Osteoblast (primary cell): ENCODE measurements at regions not wholly inside any gene's neighbourhood (a gene's known extent, or its start where the extent isn't known, plus 50 kb on each side); places are given as distances from the start of the nearest gene placed in this dataset.

Experiments
- DNase-seq: peaks from one replicate; pipeline ENCODE4 v3.0.0; 2011; ENCODE audit warnings: low spot score, mixed read lengths; ENCODE audit not compliant: insufficient read length; ENCODE audit errors: missing footprints
- H2AFZ ChIP-seq: 2 replicates; pipeline ENCODE4 v1.6.0; 2011; ENCODE audit warnings: mild to moderate bottlenecking, low read length
- H3K27ac ChIP-seq: 2 replicates; pipeline ENCODE4 v1.5.1; 2011; ENCODE audit warnings: mild to moderate bottlenecking, low read depth, low read length, moderate library complexity
- H3K27me3 ChIP-seq: 2 replicates; pipeline ENCODE4 v1.6.0; 2012; ENCODE audit warnings: mild to moderate bottlenecking, control low read depth, inconsistent platforms, low read length, moderate library complexity; ENCODE audit not compliant: insufficient read depth
- H3K36me3 ChIP-seq: 2 replicates; pipeline ENCODE4 v1.5.1; 2011; ENCODE audit warnings: mild to moderate bottlenecking, low read length, control low read depth, moderate library complexity; ENCODE audit not compliant: insufficient read depth
- H3K4me1 ChIP-seq: 2 replicates; pipeline ENCODE4 v1.5.1; 2011; ENCODE audit warnings: mild to moderate bottlenecking, low read length, control low read depth, moderate library complexity; ENCODE audit not compliant: insufficient read depth
- H3K4me2 ChIP-seq: 2 replicates; pipeline ENCODE4 v1.6.0; 2011; ENCODE audit warnings: mild to moderate bottlenecking, low read length; ENCODE audit not compliant: insufficient read depth
- H3K4me3 ChIP-seq: fragments of 200-600 bp; sonication (generic); 3 replicates; pipeline ENCODE4 v1.5.1; 2012; ENCODE audit warnings: mild to moderate bottlenecking, low read length, inconsistent platforms; ENCODE audit not compliant: insufficient read depth
- H3K79me2 ChIP-seq: 2 replicates; pipeline ENCODE4 v1.6.0; 2012; ENCODE audit warnings: mild to moderate bottlenecking, low read length, control low read depth, inconsistent platforms; ENCODE audit not compliant: insufficient read depth
- H3K9me3 ChIP-seq: 2 replicates; pipeline ENCODE4 v1.5.1; 2011; ENCODE audit warnings: low read depth, low read length, control low read depth
- H4K20me1 ChIP-seq: 2 replicates; pipeline ENCODE4 v1.6.0; 2012; ENCODE audit warnings: mild to moderate bottlenecking, low read length, control low read depth; ENCODE audit not compliant: insufficient read depth
- TF ChIP-seq, protein P1 (sequence below): IDR thresholded peaks from 2 replicates; pipeline ENCODE4 v1.5.1; 2011; ENCODE audit warnings: mild to moderate bottlenecking, low read depth, low read length, moderate library complexity; ENCODE audit errors: extremely low read depth

DNA sequence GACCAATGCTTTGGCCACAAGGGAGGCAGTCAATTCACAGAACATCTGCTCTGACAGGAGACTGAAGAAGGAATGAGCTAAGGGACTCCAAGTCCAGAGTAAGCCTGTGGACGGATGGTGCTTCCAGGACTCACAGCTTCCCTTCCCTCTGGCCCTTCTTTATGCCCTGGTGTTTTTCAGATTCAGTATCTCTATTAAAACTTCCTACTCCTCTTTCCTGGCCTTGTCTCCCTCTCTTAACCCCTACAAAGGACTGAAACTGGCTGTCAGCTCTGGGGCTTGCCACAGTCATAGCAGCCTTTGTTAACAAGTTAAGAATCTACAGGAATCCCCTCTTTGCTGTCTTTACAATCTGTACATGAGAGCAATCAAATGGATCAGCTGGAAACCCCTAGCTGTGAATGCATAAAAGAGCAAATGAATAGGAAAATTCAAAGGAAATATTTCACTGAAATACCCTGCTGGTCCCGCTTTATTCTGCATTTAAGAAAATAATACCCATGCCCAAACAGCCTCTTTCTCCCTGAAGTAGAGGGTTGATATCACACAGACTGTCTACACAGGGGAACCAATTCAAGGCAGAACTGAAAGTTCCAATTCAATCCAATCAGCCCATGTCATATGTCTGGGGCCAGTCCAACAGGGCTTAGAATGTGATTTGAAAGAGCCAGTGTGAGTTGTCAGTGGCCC is 192.3 kb downstream of the MZT1 start:
- Histone ChIP-seq H3K79me2 (no peaks in the 10 kb centered on the region), H4K20me1 (no peaks in the 10 kb centered on the region), H3K27me3 (no peaks in the 10 kb centered on the region), H3K36me3 (no peaks in the 10 kb centered on the region), H2AFZ (no peak overlapping the region), H3K4me1 (peaks cover 2% of the 10 kb centered on the region), H3K27ac (no peak overlapping the region), H3K4me2 (no peak overlapping the region), H3K4me3 (no peak overlapping the region), H3K9me3 (no peaks in the 10 kb centered on the region)
- no peak for DNase-seq
- TF ChIP-seq, protein P1, sequence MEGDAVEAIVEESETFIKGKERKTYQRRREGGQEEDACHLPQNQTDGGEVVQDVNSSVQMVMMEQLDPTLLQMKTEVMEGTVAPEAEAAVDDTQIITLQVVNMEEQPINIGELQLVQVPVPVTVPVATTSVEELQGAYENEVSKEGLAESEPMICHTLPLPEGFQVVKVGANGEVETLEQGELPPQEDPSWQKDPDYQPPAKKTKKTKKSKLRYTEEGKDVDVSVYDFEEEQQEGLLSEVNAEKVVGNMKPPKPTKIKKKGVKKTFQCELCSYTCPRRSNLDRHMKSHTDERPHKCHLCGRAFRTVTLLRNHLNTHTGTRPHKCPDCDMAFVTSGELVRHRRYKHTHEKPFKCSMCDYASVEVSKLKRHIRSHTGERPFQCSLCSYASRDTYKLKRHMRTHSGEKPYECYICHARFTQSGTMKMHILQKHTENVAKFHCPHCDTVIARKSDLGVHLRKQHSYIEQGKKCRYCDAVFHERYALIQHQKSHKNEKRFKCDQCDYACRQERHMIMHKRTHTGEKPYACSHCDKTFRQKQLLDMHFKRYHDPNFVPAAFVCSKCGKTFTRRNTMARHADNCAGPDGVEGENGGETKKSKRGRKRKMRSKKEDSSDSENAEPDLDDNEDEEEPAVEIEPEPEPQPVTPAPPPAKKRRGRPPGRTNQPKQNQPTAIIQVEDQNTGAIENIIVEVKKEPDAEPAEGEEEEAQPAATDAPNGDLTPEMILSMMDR, result no peak

DNA sequence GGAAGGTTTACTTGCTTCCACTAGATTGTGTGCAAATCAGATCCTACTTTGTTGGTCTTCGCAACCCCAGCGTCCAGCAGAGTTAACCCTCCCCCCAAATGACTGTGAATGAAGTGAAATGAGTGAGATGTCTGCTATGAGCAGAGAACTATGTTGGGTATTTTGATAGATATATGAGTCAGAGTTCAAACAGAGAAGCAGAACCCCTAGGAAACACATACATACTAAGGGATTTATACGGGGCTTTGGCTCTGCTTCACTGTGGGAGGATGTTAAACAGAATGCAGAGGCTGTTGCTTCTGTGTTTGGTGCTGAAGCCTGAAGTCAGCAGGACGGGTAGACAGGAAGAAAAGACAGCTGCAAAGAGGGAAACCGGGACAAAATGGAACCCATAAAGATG is 197.0 kb downstream of the MZT1 start:
- H3K27ac ChIP-seq, result no peak overlapping the region
- H3K27me3 ChIP-seq, result no peaks in the 10 kb centered on the region
- TF ChIP-seq, protein P1, result no peak
- H2AFZ ChIP-seq, result no peak overlapping the region
- peak; percentile 82 for DNase-seq
- H3K9me3 ChIP-seq, result no peaks in the 10 kb centered on the region
- no peaks in the 10 kb centered on the region for H3K79me2 ChIP-seq
- no peaks in the 10 kb centered on the region for H4K20me1 ChIP-seq
- no peaks in the 10 kb centered on the region for H3K36me3 ChIP-seq
- peak overlapping the region; percentile 24 for H3K4me2 ChIP-seq
- peaks cover 2% of the 10 kb centered on the region for H3K4me1 ChIP-seq
- H3K4me3 ChIP-seq, result no peak overlapping the region

DNA sequence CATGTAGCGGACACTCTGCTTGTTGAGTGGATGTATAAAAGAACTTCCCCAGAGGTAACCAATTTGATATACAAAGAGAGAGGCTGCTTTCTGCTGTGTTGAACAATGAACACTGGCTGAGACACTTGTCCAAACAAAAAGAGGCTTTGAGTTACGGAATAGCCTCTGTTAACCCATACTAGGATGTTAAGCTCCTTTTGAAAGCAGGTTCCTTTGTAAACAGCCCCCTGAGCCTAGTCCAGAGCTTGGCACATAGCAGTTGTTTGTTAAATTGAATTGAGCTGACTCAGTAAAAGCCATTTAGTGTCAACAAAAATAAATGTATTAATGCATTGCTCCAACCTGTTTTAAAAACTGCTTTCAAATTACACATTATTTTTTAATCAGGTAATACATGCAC is 200.1 kb downstream of the MZT1 start:
- Histone ChIP-seq H3K4me2 (no peak overlapping the region), H2AFZ (no peak overlapping the region), H3K27me3 (no peaks in the 10 kb centered on the region), H3K9me3 (no peaks in the 10 kb centered on the region), H3K27ac (no peak overlapping the region), H3K36me3 (no peaks in the 10 kb centered on the region), H3K4me1 (peaks cover 2% of the 10 kb centered on the region), H3K4me3 (no peak overlapping the region), H4K20me1 (no peaks in the 10 kb centered on the region), H3K79me2 (no peaks in the 10 kb centered on the region)
- no peak for DNase-seq
- TF ChIP-seq, protein P1, result no peak

DNA sequence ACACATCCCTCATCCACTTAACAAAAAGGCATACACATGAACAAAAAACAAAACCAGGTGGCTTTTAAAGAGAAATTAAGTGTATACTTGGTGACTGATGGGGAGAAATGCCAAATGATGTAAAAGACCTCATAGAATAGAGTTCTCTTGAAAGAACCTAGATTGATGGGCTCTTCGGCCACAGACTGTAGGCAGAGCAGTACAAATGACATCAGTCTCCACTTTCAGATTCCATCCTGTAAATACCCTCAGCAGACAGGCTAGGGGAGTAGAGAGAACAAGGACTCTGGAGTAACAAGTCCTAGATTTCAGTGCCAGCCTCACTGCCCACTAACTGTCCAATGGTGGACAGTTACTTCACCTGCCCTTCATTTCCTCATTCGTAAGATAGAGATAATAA is 203.8 kb downstream of the MZT1 start:
- no peaks in the 10 kb centered on the region for H3K4me1 ChIP-seq
- H3K79me2 ChIP-seq, result no peaks in the 10 kb centered on the region
- no peak for DNase-seq
- H3K4me3 ChIP-seq, result no peak overlapping the region
- H2AFZ ChIP-seq, result no peak overlapping the region
- H3K36me3 ChIP-seq, result no peaks in the 10 kb centered on the region
- H3K9me3 ChIP-seq, result no peaks in the 10 kb centered on the region
- H3K4me2 ChIP-seq, result no peak overlapping the region
- H3K27me3 ChIP-seq, result no peaks in the 10 kb centered on the region
- H3K27ac ChIP-seq, result no peak overlapping the region
- H4K20me1 ChIP-seq, result no peaks in the 10 kb centered on the region
- TF ChIP-seq, protein P1, result no peak
